Upper lobe of left lung (tissue), 6 donors: ENCODE measurements at regions not wholly inside any gene's neighbourhood (a gene's known extent, or its start where the extent isn't known, plus 50 kb on each side); places are given as distances from the start of the nearest gene placed in this dataset.
A peak's percentile ranks its signal among the peaks of the same experiment; 100 is the strongest.

Experiments used
- ATAC-seq, 2 donors: fragments of 200-7000 bp; cut with Tn5 transposase; one replicate each; pipeline ENCODE4 v1.9.1; 2022; ENCODE audit warnings: mild to moderate bottlenecking in 2 of 2, moderate library complexity in 2 of 2; ENCODE audit not compliant: low FRiP score in 2 of 2
- DNase-seq, 2 donors: peaks; one replicate each; pipeline ENCODE4 v3.0.0-alpha.2; 2019 to 2020
- H3K27ac ChIP-seq, 4 donors: fragments of 200-600 bp; sonication (generic); one replicate each; pipeline ENCODE4 v1.5.1; 2016 to 2019
- H3K27me3 ChIP-seq, 4 donors: fragments of 200-600 bp; sonication (generic); one replicate each; pipeline ENCODE4 v1.5.1; 2017 to 2019
- H3K36me3 ChIP-seq, 4 donors: fragments of 200-600 bp; sonication (generic); one replicate each; pipeline ENCODE4 v1.5.1; 2016 to 2019
- H3K4me1 ChIP-seq, 4 donors: fragments of 200-600 bp; sonication (generic); one replicate each; pipeline ENCODE4 v1.5.1; 2018 to 2019
- H3K4me3 ChIP-seq, 4 donors: fragments of 200-600 bp; sonication (generic); one replicate each; pipeline ENCODE4 v1.5.1; 2017 to 2019; ENCODE audit warnings: mild to moderate bottlenecking in 2 of 4, moderate library complexity in 1 of 4
- H3K9me3 ChIP-seq, 4 donors: fragments of 200-600 bp; sonication (generic); one replicate each; pipeline ENCODE4 v1.5.1; 2018 to 2019
- CTCF ChIP-seq, 6 experiments: fragments of 450-650 bp in 4 of 6; fragments of 200-600 bp in 2 of 6; sonication (generic) in 2 of 6; IDR thresholded peaks; one replicate each; pipeline ENCODE4 v1.5.1; 2016 to 2019; ENCODE audit warnings: antibody characterized with exemption in 6 of 6
- EP300 ChIP-seq, 4 donors: sonication (generic); formaldehyde crosslinking; IDR thresholded peaks; one replicate each; pipeline ENCODE4 v1.5.1; 2017; ENCODE audit warnings: antibody characterized with exemption in 4 of 4, control low read depth in 2 of 4
- POLR2A ChIP-seq, 4 donors: fragments of 450-650 bp; IDR thresholded peaks; one replicate each; pipeline ENCODE4 v1.5.1; 2016 to 2017; ENCODE audit warnings: antibody characterized with exemption in 4 of 4, mild to moderate bottlenecking in 2 of 4
- POLR2AphosphoS5 ChIP-seq, 2 donors: sonication (generic); formaldehyde crosslinking; IDR thresholded peaks; one replicate each; pipeline ENCODE4 v1.5.1; 2017; ENCODE audit warnings: antibody characterized with exemption in 2 of 2
- WGBS, 2 donors: methylation state at CpG; one replicate each; pipeline ENCODE4 v1.1.5; 2017 to 2018; 5-methylcytosine and 5-hydroxymethylcytosine counted together
- donor health status: DM: no; HTN: no; CAD: no; lungs with moderate emphysema.
- donor health status: DM: no; HTN: yes; CAD: no; lungs with severe emphysema.

- TF ChIP-seq CTCF (IDR thresholded peaks at IDR 0.05) (no peak), POLR2AphosphoS5 (IDR thresholded peaks at IDR 0.05) (no peak), POLR2A (IDR thresholded peaks at IDR 0.05) (no peak)
- DNase-seq (no peak), ATAC-seq (peak in 1 of 2 donors; percentile 82)
- Histone ChIP-seq H3K27ac (no peak overlapping the region), H3K4me1 (no peaks in the 10 kb centered on the region), H3K4me3 (no peak overlapping the region), H3K9me3 (no peaks in the 10 kb centered on the region), H3K36me3 (no peaks in the 10 kb centered on the region), H3K27me3 (no peaks in the 10 kb centered on the region)
- 42 to 60% methylated on average over 2 of the region's 2 CpGs for WGBS, 2 donors
Observed at GRCh38 chr14:58815161-58815701, 177.5 kb downstream of the DACT1 start.

DNA sequence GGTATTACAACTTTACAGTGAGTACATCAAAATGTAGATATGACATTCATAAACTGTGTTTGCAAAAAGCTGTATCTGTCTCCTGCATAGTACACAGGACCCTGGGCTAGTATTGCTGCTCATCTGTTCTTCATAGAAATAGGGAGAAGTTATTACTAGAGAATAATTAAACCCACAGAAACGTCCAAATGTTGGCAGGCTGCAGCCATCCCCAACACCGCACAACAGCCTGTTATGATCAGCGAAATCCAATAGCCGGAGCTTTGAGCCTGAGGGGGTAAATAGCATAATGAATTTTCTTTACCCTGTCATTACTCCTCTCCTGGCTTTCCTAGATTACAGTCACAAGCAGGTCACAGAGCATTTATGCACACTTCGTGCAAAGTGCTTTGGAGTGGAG, 178.0 kb downstream of the DACT1 start:
- DNase-seq: no peak
- Histone ChIP-seq H3K36me3 (no peaks in the 10 kb centered on the region), H3K4me1 (no peaks in the 10 kb centered on the region), H3K9me3 (no peaks in the 10 kb centered on the region), H3K4me3 (no peak overlapping the region), H3K27me3 (no peaks in the 10 kb centered on the region), H3K27ac (no peak overlapping the region)
- 46 to 73% methylated on average over 5 of the region's 5 CpGs for WGBS, 2 donors
- peak in 1 of 2 donors; percentile 30 for ATAC-seq
- no peak for TF ChIP-seq CTCF (IDR thresholded peaks at IDR 0.05)
- TF ChIP-seq POLR2A (IDR thresholded peaks at IDR 0.05): no peak
- no peak for TF ChIP-seq POLR2AphosphoS5 (IDR thresholded peaks at IDR 0.05)
- no peak for TF ChIP-seq EP300 (IDR thresholded peaks at IDR 0.05)

DNA sequence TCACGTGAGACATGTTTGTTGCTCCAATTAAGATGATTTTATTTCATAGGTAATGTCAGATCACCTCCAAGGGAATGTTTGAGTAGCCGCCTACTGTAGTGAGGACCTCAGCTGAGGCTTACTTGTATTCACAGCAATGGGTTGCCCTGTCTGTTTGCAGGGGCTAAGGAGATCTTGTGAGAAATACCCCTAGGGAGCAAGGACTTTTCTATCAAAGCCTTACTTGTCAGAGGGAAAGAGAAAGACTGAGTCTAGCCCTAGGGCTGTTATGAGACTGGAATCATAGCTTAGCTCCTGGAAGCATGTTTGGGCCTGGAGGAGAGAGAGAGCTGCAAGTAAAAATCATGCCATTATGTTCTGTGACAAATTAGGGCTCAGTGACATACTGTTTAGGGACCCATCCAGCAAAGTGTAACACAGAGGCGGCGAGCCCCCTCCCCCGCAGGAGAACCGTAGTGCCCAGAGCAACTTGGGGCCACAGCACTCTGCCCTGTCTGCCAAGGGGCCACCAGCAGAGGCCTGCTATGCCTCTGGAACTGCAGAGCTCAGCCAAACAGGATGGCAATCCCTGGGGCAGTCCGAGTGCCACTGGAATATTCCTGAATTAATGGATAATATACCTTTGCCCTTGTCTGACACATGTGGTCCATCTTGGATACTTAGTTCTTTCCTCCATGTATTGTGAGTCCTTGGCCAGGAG, 178.8 kb downstream of the DACT1 start:
- Histone ChIP-seq H3K36me3 (no peaks in the 10 kb centered on the region), H3K27me3 (no peaks in the 10 kb centered on the region), H3K9me3 (no peaks in the 10 kb centered on the region), H3K27ac (no peak overlapping the region), H3K4me3 (no peak overlapping the region), H3K4me1 (no peaks in the 10 kb centered on the region)
- ATAC-seq (no peak), DNase-seq (peak in 1 of 2 donors; percentile 30)
- 84 to 97% methylated on average over 2 to 7 of the region's 7 CpGs for whole genome bisulfite sequencing, 2 donors
- TF ChIP-seq POLR2A (IDR thresholded peaks at IDR 0.05) (no peak), POLR2AphosphoS5 (IDR thresholded peaks at IDR 0.05) (no peak), CTCF (IDR thresholded peaks at IDR 0.05) (no peak), EP300 (IDR thresholded peaks at IDR 0.05) (no peak)

DNA sequence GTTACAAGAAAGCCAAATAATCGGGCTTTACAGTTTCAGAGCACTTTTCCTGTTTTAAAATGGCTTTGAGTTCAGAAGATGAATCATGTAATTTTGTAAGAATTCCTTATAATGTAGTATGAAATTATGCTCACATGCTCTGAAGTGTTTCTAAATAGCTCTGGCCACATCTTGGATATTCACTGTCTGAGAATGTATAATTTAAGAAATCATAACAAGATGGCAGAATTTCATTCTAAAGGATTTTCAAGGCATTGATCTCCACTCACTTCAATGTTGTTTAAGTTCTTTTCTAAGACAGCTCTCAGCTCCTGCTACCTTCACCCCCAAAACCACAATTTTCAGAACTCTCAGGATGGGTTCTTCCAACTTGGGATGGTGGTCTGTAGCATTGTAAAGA, 180.1 kb downstream of the DACT1 start:
- Histone ChIP-seq H3K36me3 (no peaks in the 10 kb centered on the region), H3K27me3 (no peaks in the 10 kb centered on the region), H3K4me3 (no peak overlapping the region), H3K4me1 (no peaks in the 10 kb centered on the region), H3K27ac (no peak overlapping the region), H3K9me3 (no peaks in the 10 kb centered on the region)
- ATAC-seq: no peak
- 70 to 83% methylated on average over 1 of the region's 1 CpG for WGBS, 2 donors
- TF ChIP-seq EP300 (IDR thresholded peaks at IDR 0.05): no peak
- TF ChIP-seq CTCF (IDR thresholded peaks at IDR 0.05): no peak
- no peak for TF ChIP-seq POLR2A (IDR thresholded peaks at IDR 0.05)
- TF ChIP-seq POLR2AphosphoS5 (IDR thresholded peaks at IDR 0.05): no peak
- no peak for DNase-seq

- DNase-seq (no peak), ATAC-seq (no peak)
- H3K9me3 ChIP-seq: no peaks in the 10 kb centered on the region
- H3K36me3 ChIP-seq: no peaks in the 10 kb centered on the region
- TF ChIP-seq CTCF (IDR thresholded peaks at IDR 0.05) (no peak), POLR2AphosphoS5 (IDR thresholded peaks at IDR 0.05) (no peak), POLR2A (IDR thresholded peaks at IDR 0.05) (no peak), EP300 (IDR thresholded peaks at IDR 0.05) (no peak)
- 89 to 94% methylated on average over 3 to 4 of the region's 4 CpGs for WGBS, 2 donors
- no peaks in the 10 kb centered on the region for H3K4me1 ChIP-seq
- H3K27me3 ChIP-seq: no peaks in the 10 kb centered on the region
- no peak overlapping the region for H3K27ac ChIP-seq
- H3K4me3 ChIP-seq: no peak overlapping the region
Observed at GRCh38 chr14:58820032-58820431, 182.3 kb downstream of the DACT1 start.
